ENCODE measurements at regions not wholly inside any gene's neighbourhood (a gene's known extent, or its start where the extent isn't known, plus 50 kb on each side); places are given as distances from the start of the nearest gene placed in this dataset.

GRCh38 chr13:39803156-39803555 is 147.7 kb downstream of the COG6 start:
- TF ChIP-seq YY1 (IDR thresholded peaks at IDR 0.05; ENCODE audit: insufficient read depth, insufficient read length) (no peak), ZNF274 (IDR thresholded peaks at IDR 0.05; ENCODE audit: low read depth, low read length) (no peak), SUZ12 (IDR thresholded peaks at IDR 0.05; ENCODE audit: extremely low read depth, insufficient read depth, insufficient read length) (no peak)
